HepG2 (cell line): ENCODE measurements at regions not wholly inside any gene's neighbourhood (a gene's known extent, or its start where the extent isn't known, plus 50 kb on each side); places are given as distances from the start of the nearest gene placed in this dataset.

ENCODE experiments used
- AKNA ChIP-seq: sonication (generic); formaldehyde crosslinking; IDR thresholded peaks from 2 replicates; pipeline ENCODE4 v1.4.0; 2020; ENCODE audit warnings: missing genetic modification reagents, borderline replicate concordance
- ATM ChIP-seq: fragments of 450-650 bp; IDR thresholded peaks from 2 replicates; pipeline ENCODE4 v1.7.1; 2017; ENCODE audit warnings: mild to moderate bottlenecking, borderline replicate concordance
- CBX5 ChIP-seq: sonication (generic); formaldehyde crosslinking; IDR thresholded peaks from 2 replicates; pipeline ENCODE4 v1.4.0; 2020; ENCODE audit warnings: missing genetic modification reagents, borderline replicate concordance
- GLMP ChIP-seq: sonication (generic); formaldehyde crosslinking; IDR thresholded peaks from 2 replicates; pipeline ENCODE4 v1.9.0; 2021; ENCODE audit warnings: missing genetic modification reagents, mild to moderate bottlenecking, borderline replicate concordance
- MED8 ChIP-seq: sonication (generic); formaldehyde crosslinking; IDR thresholded peaks from 2 replicates; pipeline ENCODE4 v1.8.1; 2023; ENCODE audit warnings: mild to moderate bottlenecking, missing genetic modification reagents; ENCODE audit not compliant: insufficient replicate concordance
- RXRB ChIP-seq: IDR thresholded peaks from 2 replicates; pipeline ENCODE4 v1.6.1; 2016; ENCODE audit warnings: borderline replicate concordance, missing genetic modification reagents, missing compliant biosample characterization
- SAP130 ChIP-seq: IDR thresholded peaks from 2 replicates; pipeline ENCODE4 v1.6.1; 2016; ENCODE audit warnings: low read depth
- U2AF2 ChIP-seq: fragments of 200-400 bp; formaldehyde crosslinking; IDR thresholded peaks from 2 replicates; pipeline ENCODE4 v1.6.1; 2017; ENCODE audit warnings: low read depth, mild to moderate bottlenecking, low read length
- ZBTB25 ChIP-seq: IDR thresholded peaks from 2 replicates; pipeline ENCODE4 v1.6.1; 2018; ENCODE audit warnings: missing genetic modification reagents
- ZFP91 ChIP-seq: sonication (generic); formaldehyde crosslinking; IDR thresholded peaks from 2 replicates; pipeline ENCODE4 v1.9.0; 2022; ENCODE audit warnings: missing genetic modification reagents, mild to moderate bottlenecking, borderline replicate concordance
- TF ChIP-seq, protein P1 (sequence below): conservative IDR thresholded peaks from 2 replicates; pipeline ENCODE4 v1.6.1; 2018; ENCODE audit warnings: missing genetic modification reagents
- TF ChIP-seq, protein P2 (sequence below): sonication (generic); formaldehyde crosslinking; IDR thresholded peaks from 2 replicates; pipeline ENCODE4 v1.9.0; 2021; ENCODE audit warnings: missing genetic modification reagents, borderline replicate concordance
- TF ChIP-seq, protein P3 (sequence below): sonication (generic); formaldehyde crosslinking; conservative IDR thresholded peaks from 2 replicates; pipeline ENCODE4 v1.4.0; 2020; ENCODE audit warnings: missing genetic modification reagents

GRCh38 chr7:66535414-66536329 is 93.0 kb upstream of the KCTD7 start (continued):
- TF ChIP-seq CBX5 (CRISPR knock-in tag) = no peak; the same call in 1 of the 2 replicates
- no peak; the same call in 1 of the 2 replicates for TF ChIP-seq ZBTB25
- no peak for TF ChIP-seq AKNA (CRISPR knock-in tag)
- TF ChIP-seq, protein P1, sequence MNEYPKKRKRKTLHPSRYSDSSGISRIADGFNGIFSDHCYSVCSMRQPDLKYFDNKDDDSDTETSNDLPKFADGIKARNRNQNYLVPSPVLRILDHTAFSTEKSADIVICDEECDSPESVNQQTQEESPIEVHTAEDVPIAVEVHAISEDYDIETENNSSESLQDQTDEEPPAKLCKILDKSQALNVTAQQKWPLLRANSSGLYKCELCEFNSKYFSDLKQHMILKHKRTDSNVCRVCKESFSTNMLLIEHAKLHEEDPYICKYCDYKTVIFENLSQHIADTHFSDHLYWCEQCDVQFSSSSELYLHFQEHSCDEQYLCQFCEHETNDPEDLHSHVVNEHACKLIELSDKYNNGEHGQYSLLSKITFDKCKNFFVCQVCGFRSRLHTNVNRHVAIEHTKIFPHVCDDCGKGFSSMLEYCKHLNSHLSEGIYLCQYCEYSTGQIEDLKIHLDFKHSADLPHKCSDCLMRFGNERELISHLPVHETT (CRISPR knock-in tag) = no peak
- peak; percentile 8 for TF ChIP-seq MED8 (CRISPR knock-in tag)
- TF ChIP-seq RXRB = peak; percentile 66
- peak; percentile 85; the same call in 1 of the 2 replicates for TF ChIP-seq ZFP91 (CRISPR knock-in tag)
- no peak for TF ChIP-seq GLMP (CRISPR knock-in tag)
- peak; percentile 60 for TF ChIP-seq SAP130 (CRISPR knock-in tag)
- TF ChIP-seq ATM = no peak
- TF ChIP-seq, protein P2, sequence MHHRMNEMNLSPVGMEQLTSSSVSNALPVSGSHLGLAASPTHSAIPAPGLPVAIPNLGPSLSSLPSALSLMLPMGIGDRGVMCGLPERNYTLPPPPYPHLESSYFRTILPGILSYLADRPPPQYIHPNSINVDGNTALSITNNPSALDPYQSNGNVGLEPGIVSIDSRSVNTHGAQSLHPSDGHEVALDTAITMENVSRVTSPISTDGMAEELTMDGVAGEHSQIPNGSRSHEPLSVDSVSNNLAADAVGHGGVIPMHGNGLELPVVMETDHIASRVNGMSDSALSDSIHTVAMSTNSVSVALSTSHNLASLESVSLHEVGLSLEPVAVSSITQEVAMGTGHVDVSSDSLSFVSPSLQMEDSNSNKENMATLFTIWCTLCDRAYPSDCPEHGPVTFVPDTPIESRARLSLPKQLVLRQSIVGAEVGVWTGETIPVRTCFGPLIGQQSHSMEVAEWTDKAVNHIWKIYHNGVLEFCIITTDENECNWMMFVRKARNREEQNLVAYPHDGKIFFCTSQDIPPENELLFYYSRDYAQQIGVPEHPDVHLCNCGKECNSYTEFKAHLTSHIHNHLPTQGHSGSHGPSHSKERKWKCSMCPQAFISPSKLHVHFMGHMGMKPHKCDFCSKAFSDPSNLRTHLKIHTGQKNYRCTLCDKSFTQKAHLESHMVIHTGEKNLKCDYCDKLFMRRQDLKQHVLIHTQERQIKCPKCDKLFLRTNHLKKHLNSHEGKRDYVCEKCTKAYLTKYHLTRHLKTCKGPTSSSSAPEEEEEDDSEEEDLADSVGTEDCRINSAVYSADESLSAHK (CRISPR knock-in tag) = no peak
- no peak for TF ChIP-seq U2AF2
- TF ChIP-seq, protein P3, sequence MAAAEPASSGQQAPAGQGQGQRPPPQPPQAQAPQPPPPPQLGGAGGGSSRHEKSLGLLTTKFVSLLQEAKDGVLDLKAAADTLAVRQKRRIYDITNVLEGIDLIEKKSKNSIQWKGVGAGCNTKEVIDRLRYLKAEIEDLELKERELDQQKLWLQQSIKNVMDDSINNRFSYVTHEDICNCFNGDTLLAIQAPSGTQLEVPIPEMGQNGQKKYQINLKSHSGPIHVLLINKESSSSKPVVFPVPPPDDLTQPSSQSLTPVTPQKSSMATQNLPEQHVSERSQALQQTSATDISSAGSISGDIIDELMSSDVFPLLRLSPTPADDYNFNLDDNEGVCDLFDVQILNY (CRISPR knock-in tag) = no peak
